Liver (tissue), 8 donors: ENCODE measurements at regions not wholly inside any gene's neighbourhood (a gene's known extent, or its start where the extent isn't known, plus 50 kb on each side); places are given as distances from the start of the nearest gene placed in this dataset.

Experiments used
- DNase-seq: peaks from one replicate; pipeline ENCODE4 v3.0.0-alpha.2; 2017; ENCODE audit warnings: low spot score
- H3K27ac ChIP-seq, 2 donors: one replicate each; pipeline ENCODE4 v1.7.0; 2013; ENCODE audit warnings: inconsistent platforms in 2 of 2, low read length in 2 of 2, control low read depth in 1 of 2, low read depth in 1 of 2, mild to moderate bottlenecking in 1 of 2
- H3K27me3 ChIP-seq, 4 donors: one replicate each; pipeline versions ENCODE4 v1.6.1 to v1.7.0; 2013; ENCODE audit warnings: low read length in 3 of 4, inconsistent platforms in 1 of 4, mild to moderate bottlenecking in 1 of 4, moderate library complexity in 1 of 4; ENCODE audit not compliant: control insufficient read depth in 4 of 4, insufficient read depth in 4 of 4
- H3K36me3 ChIP-seq, 4 donors: one replicate each; pipeline versions ENCODE4 v1.6.1 to v1.7.0; 2013; ENCODE audit warnings: low read length in 3 of 4, mild to moderate bottlenecking in 3 of 4, low read depth in 1 of 4, moderate library complexity in 1 of 4; ENCODE audit not compliant: control insufficient read depth in 4 of 4, insufficient read depth in 3 of 4
- H3K4me1 ChIP-seq, 4 donors: one replicate each; pipeline versions ENCODE4 v1.6.1 to v1.7.0; 2013; ENCODE audit warnings: low read length in 3 of 4, mild to moderate bottlenecking in 3 of 4, moderate library complexity in 1 of 4; ENCODE audit not compliant: control insufficient read depth in 4 of 4, insufficient read depth in 4 of 4
- H3K4me3 ChIP-seq, 3 donors: one replicate each; pipeline versions ENCODE4 v1.6.1 to v1.7.0; 2013; ENCODE audit warnings: low read length in 3 of 3, control low read depth in 1 of 3, low read depth in 1 of 3, mild to moderate bottlenecking in 1 of 3
- H3K9ac ChIP-seq, 2 donors: one replicate each; pipeline ENCODE4 v1.7.0; 2013; ENCODE audit warnings: low read length in 2 of 2, mild to moderate bottlenecking in 2 of 2, moderate library complexity in 2 of 2, control low read depth in 1 of 2, low read depth in 1 of 2
- H3K9me3 ChIP-seq, 4 donors: one replicate each; pipeline versions ENCODE4 v1.6.1 to v1.7.0; 2013; ENCODE audit warnings: low read length in 3 of 4; ENCODE audit not compliant: control insufficient read depth in 4 of 4
- EGR1 ChIP-seq, 2 donors: IDR thresholded peaks; 2 replicates each; pipeline ENCODE4 v1.6.1; 2016 to 2018; ENCODE audit warnings: antibody characterized with exemption in 2 of 2, low read depth in 2 of 2
- FOXA1 ChIP-seq: IDR thresholded peaks from 2 replicates; pipeline ENCODE4 v1.6.1; 2016; ENCODE audit warnings: antibody characterized with exemption
- FOXA2 ChIP-seq: IDR thresholded peaks from 2 replicates; pipeline ENCODE4 v1.6.1; 2016; ENCODE audit warnings: antibody characterized with exemption
- GABPA ChIP-seq, 2 donors: IDR thresholded peaks in 1 of 2; conservative IDR thresholded peaks in 1 of 2; 2 replicates each; pipeline ENCODE4 v1.6.1; 2016; ENCODE audit warnings: antibody characterized with exemption in 2 of 2, mild to moderate bottlenecking in 1 of 2, moderate library complexity in 1 of 2
- JUND ChIP-seq, 2 donors: IDR thresholded peaks; 2 replicates each; pipeline ENCODE4 v1.6.1; 2016; ENCODE audit warnings: antibody characterized with exemption in 2 of 2
- NR2F2 ChIP-seq: IDR thresholded peaks from 2 replicates; pipeline ENCODE4 v1.6.1; 2016; ENCODE audit warnings: antibody characterized with exemption
- RAD21 ChIP-seq, 2 donors: IDR thresholded peaks; 2 replicates each; pipeline ENCODE4 v1.6.1; 2016; ENCODE audit warnings: antibody characterized with exemption in 2 of 2, mild to moderate bottlenecking in 2 of 2
- RXRA ChIP-seq, 2 donors: IDR thresholded peaks; 2 replicates each; pipeline ENCODE4 v1.6.1; 2017 to 2018; ENCODE audit warnings: antibody characterized with exemption in 2 of 2, mild to moderate bottlenecking in 1 of 2
- WGBS: extraction: QIAGEN DNeasy Blood & Tissue Kit; methylation state at CpG from one replicate; pipeline ENCODE4 v1.1.7; 2013; 5-methylcytosine and 5-hydroxymethylcytosine counted together
- TF ChIP-seq, protein P1 (sequence below): fragments of 150-350 bp; IDR thresholded peaks from 2 replicates; pipeline ENCODE4 v1.5.1; 2017; ENCODE audit warnings: improper control_type of control experiment, low read depth, low read length; ENCODE audit not compliant: missing input control
- TF ChIP-seq, protein P2 (sequence below): IDR thresholded peaks from 2 replicates; pipeline ENCODE4 v1.6.1; 2016; ENCODE audit warnings: antibody characterized with exemption
- TF ChIP-seq, protein P3 (sequence below): IDR thresholded peaks from 2 replicates; pipeline ENCODE4 v1.6.1; 2016; ENCODE audit warnings: antibody characterized with exemption
- TF ChIP-seq, protein P4 (sequence below): IDR thresholded peaks from 2 replicates; pipeline ENCODE4 v1.6.1; 2016; ENCODE audit warnings: antibody characterized with exemption, mild to moderate bottlenecking
- donor health status: healthy.
- donor health status: healthy.
- donor health status: healthy.
- donor health status: healthy.
- donor health status: healthy.

DNA sequence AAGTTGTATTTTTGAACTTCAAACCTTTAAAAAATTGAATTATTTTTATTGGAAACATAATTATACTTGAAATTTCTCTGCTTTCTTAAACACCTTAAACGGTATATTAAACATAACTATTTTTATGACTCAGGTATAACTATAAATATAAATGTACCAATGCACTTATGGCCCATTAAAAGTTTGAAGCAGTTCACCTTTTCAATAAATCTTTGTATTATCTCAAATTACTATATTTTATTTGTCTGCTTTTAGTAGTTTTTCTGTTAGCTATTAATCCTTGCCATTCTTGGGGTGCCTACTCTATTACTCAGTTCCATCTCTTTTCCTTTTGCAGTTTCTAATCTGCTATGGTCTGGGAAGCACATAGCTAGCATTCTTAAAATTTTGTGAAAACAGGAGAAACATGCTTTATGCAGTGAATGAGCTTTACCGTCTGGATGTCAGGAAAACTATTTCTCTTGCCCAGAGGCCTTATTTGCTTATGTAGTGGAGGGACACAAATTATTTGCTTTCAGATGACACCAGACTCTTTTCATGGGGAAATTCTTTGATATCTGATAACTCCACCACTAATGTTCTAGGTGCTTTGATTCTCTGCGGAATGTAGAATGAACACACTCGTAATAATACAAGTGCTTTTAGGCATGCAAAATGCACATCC, 378.9 kb upstream of the CITED2 start:
- H3K9me3 ChIP-seq = no peaks in the 10 kb centered on the region
- H3K27me3 ChIP-seq = no peaks in the 10 kb centered on the region
- 51% methylated on average over 4 of the region's 4 CpGs for WGBS
- no peak overlapping the region for H3K4me3 ChIP-seq
- no peaks in the 10 kb centered on the region for H3K36me3 ChIP-seq
- TF ChIP-seq RXRA (IDR thresholded peaks at IDR 0.05) = peak in 1 of 2 donors; percentile 14
- TF ChIP-seq EGR1 (IDR thresholded peaks at IDR 0.05; ENCODE audit: low read depth in 2 of 2) = no peak
- TF ChIP-seq, protein P1, sequence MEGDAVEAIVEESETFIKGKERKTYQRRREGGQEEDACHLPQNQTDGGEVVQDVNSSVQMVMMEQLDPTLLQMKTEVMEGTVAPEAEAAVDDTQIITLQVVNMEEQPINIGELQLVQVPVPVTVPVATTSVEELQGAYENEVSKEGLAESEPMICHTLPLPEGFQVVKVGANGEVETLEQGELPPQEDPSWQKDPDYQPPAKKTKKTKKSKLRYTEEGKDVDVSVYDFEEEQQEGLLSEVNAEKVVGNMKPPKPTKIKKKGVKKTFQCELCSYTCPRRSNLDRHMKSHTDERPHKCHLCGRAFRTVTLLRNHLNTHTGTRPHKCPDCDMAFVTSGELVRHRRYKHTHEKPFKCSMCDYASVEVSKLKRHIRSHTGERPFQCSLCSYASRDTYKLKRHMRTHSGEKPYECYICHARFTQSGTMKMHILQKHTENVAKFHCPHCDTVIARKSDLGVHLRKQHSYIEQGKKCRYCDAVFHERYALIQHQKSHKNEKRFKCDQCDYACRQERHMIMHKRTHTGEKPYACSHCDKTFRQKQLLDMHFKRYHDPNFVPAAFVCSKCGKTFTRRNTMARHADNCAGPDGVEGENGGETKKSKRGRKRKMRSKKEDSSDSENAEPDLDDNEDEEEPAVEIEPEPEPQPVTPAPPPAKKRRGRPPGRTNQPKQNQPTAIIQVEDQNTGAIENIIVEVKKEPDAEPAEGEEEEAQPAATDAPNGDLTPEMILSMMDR = no peak
- peak; percentile 2 to 28 for TF ChIP-seq RAD21 (IDR thresholded peaks at IDR 0.05)
- TF ChIP-seq, protein P2, sequence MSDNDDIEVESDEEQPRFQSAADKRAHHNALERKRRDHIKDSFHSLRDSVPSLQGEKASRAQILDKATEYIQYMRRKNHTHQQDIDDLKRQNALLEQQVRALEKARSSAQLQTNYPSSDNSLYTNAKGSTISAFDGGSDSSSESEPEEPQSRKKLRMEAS = no peak
- peak in 1 of 2 donors; percentile 13 for TF ChIP-seq JUND (IDR thresholded peaks at IDR 0.05)
- TF ChIP-seq FOXA1 = no peak
- peak; percentile 8 for TF ChIP-seq FOXA2
- TF ChIP-seq NR2F2 = no peak
- no peak for DNase-seq
- peaks cover 5 to 32% (median 23%) of the 10 kb centered on the region in 4 donors for H3K4me1 ChIP-seq
- H3K27ac ChIP-seq = no peak overlapping the region
- no peak overlapping the region for H3K9ac ChIP-seq

DNA sequence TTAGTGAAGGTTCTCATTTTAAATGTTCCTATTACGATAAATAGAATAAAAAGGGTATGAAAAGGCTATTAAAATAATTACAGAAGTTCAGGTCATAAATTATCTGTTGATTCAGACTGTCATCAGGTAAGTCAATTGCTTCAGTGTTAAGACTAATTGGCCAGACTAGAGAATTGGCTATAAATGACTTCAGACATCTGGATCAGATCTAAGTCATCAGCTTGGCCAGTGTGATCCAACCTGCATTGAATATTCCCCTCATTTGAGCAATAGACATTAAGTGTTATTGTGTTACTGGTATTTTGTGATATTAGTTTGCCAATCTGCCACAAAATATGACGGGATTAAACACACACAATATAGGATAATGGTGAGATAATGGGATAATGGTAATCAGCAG, 377.6 kb upstream of the CITED2 start:
- WGBS = 95% methylated on average over 2 of the region's 2 CpGs
- no peak for DNase-seq
- TF ChIP-seq FOXA2 (no peak), FOXA1 (no peak), JUND (IDR thresholded peaks at IDR 0.05) (no peak), GABPA (IDR thresholded peaks at IDR 0.05 in 1 of 2, conservative IDR thresholded peaks at IDR 0.05 in 1 of 2) (no peak), EGR1 (IDR thresholded peaks at IDR 0.05; ENCODE audit: low read depth in 2 of 2) (no peak)
- TF ChIP-seq, protein P3, sequence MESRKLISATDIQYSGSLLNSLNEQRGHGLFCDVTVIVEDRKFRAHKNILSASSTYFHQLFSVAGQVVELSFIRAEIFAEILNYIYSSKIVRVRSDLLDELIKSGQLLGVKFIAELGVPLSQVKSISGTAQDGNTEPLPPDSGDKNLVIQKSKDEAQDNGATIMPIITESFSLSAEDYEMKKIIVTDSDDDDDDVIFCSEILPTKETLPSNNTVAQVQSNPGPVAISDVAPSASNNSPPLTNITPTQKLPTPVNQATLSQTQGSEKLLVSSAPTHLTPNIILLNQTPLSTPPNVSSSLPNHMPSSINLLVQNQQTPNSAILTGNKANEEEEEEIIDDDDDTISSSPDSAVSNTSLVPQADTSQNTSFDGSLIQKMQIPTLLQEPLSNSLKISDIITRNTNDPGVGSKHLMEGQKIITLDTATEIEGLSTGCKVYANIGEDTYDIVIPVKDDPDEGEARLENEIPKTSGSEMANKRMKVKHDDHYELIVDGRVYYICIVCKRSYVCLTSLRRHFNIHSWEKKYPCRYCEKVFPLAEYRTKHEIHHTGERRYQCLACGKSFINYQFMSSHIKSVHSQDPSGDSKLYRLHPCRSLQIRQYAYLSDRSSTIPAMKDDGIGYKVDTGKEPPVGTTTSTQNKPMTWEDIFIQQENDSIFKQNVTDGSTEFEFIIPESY = no peak
- TF ChIP-seq, protein P4, sequence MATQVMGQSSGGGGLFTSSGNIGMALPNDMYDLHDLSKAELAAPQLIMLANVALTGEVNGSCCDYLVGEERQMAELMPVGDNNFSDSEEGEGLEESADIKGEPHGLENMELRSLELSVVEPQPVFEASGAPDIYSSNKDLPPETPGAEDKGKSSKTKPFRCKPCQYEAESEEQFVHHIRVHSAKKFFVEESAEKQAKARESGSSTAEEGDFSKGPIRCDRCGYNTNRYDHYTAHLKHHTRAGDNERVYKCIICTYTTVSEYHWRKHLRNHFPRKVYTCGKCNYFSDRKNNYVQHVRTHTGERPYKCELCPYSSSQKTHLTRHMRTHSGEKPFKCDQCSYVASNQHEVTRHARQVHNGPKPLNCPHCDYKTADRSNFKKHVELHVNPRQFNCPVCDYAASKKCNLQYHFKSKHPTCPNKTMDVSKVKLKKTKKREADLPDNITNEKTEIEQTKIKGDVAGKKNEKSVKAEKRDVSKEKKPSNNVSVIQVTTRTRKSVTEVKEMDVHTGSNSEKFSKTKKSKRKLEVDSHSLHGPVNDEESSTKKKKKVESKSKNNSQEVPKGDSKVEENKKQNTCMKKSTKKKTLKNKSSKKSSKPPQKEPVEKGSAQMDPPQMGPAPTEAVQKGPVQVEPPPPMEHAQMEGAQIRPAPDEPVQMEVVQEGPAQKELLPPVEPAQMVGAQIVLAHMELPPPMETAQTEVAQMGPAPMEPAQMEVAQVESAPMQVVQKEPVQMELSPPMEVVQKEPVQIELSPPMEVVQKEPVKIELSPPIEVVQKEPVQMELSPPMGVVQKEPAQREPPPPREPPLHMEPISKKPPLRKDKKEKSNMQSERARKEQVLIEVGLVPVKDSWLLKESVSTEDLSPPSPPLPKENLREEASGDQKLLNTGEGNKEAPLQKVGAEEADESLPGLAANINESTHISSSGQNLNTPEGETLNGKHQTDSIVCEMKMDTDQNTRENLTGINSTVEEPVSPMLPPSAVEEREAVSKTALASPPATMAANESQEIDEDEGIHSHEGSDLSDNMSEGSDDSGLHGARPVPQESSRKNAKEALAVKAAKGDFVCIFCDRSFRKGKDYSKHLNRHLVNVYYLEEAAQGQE = no peak
- Histone ChIP-seq H3K27me3 (no peaks in the 10 kb centered on the region), H3K4me1 (peaks cover 3 to 28% (median 21%) of the 10 kb centered on the region in 4 donors), H3K9ac (no peak overlapping the region), H3K36me3 (no peaks in the 10 kb centered on the region), H3K27ac (no peak overlapping the region), H3K9me3 (no peaks in the 10 kb centered on the region), H3K4me3 (no peak overlapping the region)
